Thyroid gland (tissue), 4 donors: ENCODE measurements at regions not wholly inside any gene's neighbourhood (a gene's known extent, or its start where the extent isn't known, plus 50 kb on each side); places are given as distances from the start of the nearest gene placed in this dataset.

Source experiments
- DNase-seq, 2 donors: peaks; one replicate each; pipeline ENCODE4 v3.0.0-alpha.2; 2019
- H3K27ac ChIP-seq, 3 donors: fragments of 200-600 bp; sonication (generic); 1 replicate in 2 of 3; 2 replicates in 1 of 3; pipeline ENCODE4 v1.5.1; 2016 to 2019; ENCODE audit warnings: mild to moderate bottlenecking in 1 of 3, moderate library complexity in 1 of 3
- H3K27me3 ChIP-seq: fragments of 200-600 bp; sonication (generic); one replicate; pipeline ENCODE4 v1.5.1; 2019
- H3K36me3 ChIP-seq, 2 donors: fragments of 200-600 bp; sonication (generic); one replicate each; pipeline ENCODE4 v1.5.1; 2016 to 2019
- H3K4me1 ChIP-seq, 2 donors: fragments of 200-600 bp; sonication (generic); one replicate each; pipeline ENCODE4 v1.5.1; 2017 to 2019
- H3K4me3 ChIP-seq, 3 donors: fragments of 200-600 bp; sonication (generic); replicated peaks in 1 of 3; 1 replicate in 2 of 3; 2 replicates in 1 of 3; pipeline ENCODE4 v1.5.1; 2016; ENCODE audit warnings: mild to moderate bottlenecking in 1 of 3
- H3K9me3 ChIP-seq: fragments of 200-600 bp; sonication (generic); one replicate; pipeline ENCODE4 v1.5.1; 2017
- CTCF ChIP-seq, 6 experiments: fragments of 200-600 bp in 3 of 6; fragments of 450-650 bp in 3 of 6; sonication (generic) in 3 of 6; IDR thresholded peaks; one replicate each; pipeline ENCODE4 v1.5.1; 2016 to 2019; ENCODE audit warnings: antibody characterized with exemption in 6 of 6, mild to moderate bottlenecking in 2 of 6, inconsistent platforms in 1 of 6, moderate library complexity in 1 of 6
- POLR2A ChIP-seq, 2 donors: fragments of 450-650 bp; IDR thresholded peaks; one replicate each; pipeline ENCODE4 v1.6.1; 2017; ENCODE audit warnings: antibody characterized with exemption in 2 of 2, mild to moderate bottlenecking in 2 of 2, moderate library complexity in 1 of 2
- WGBS, 2 donors: methylation state at CpG; one replicate each; pipeline ENCODE4 v1.1.5; 2017; 5-methylcytosine and 5-hydroxymethylcytosine counted together
- intact Hi-C: fragments of 100-400 bp; cut with DNase I; formaldehyde crosslinking; loops from one replicate; pipeline ENCODE4 v1.15.1; 2023

GRCh38 chr10:65618126-65618525 lies 1307.7 kb upstream of the LRRTM3 start:
- Histone ChIP-seq H3K9me3 (no peaks in the 10 kb centered on the region), H3K4me3 (no peak overlapping the region), H3K4me1 (no peaks in the 10 kb centered on the region), H3K27me3 (no peaks in the 10 kb centered on the region), H3K36me3 (no peaks in the 10 kb centered on the region), H3K27ac (no peak overlapping the region)
- TF ChIP-seq POLR2A (IDR thresholded peaks at IDR 0.05) (no peak), CTCF (IDR thresholded peaks at IDR 0.05) (no peak)
- WGBS, 2 donors: 58 to 64% methylated on average over 1 of the region's 1 CpG
- intact Hi-C loops: no loop called here
- DNase-seq: no peak

GRCh38 chr10:65620404-65621048 lies 1305.3 kb upstream of the LRRTM3 start:
- no peak overlapping the region for H3K4me3 ChIP-seq
- TF ChIP-seq CTCF (IDR thresholded peaks at IDR 0.05): no peak
- 96 to 97% methylated on average over 5 of the region's 5 CpGs for WGBS, 2 donors
- no peaks in the 10 kb centered on the region for H3K9me3 ChIP-seq
- no peaks in the 10 kb centered on the region for H3K27me3 ChIP-seq
- DNase-seq: no peak
- H3K36me3 ChIP-seq: no peaks in the 10 kb centered on the region
- intact Hi-C loops: no loop called here
- no peak overlapping the region for H3K27ac ChIP-seq
- H3K4me1 ChIP-seq: no peaks in the 10 kb centered on the region

GRCh38 chr10:65622608-65623007 lies 1303.2 kb upstream of the LRRTM3 start:
- Histone ChIP-seq H3K27ac (no peak overlapping the region), H3K27me3 (no peaks in the 10 kb centered on the region), H3K36me3 (no peaks in the 10 kb centered on the region), H3K4me3 (no peak overlapping the region), H3K9me3 (no peaks in the 10 kb centered on the region), H3K4me1 (no peaks in the 10 kb centered on the region)
- 86 to 91% methylated on average over 2 of the region's 2 CpGs for WGBS, 2 donors
- intact Hi-C loops: no loop called here
- TF ChIP-seq POLR2A (IDR thresholded peaks at IDR 0.05) (no peak), CTCF (IDR thresholded peaks at IDR 0.05) (no peak)
- no peak for DNase-seq

GRCh38 chr10:65628493-65629139 lies 1297.2 kb upstream of the LRRTM3 start:
- H3K4me1 ChIP-seq: no peaks in the 10 kb centered on the region
- TF ChIP-seq POLR2A (IDR thresholded peaks at IDR 0.05) (no peak), CTCF (IDR thresholded peaks at IDR 0.05) (no peak)
- no peaks in the 10 kb centered on the region for H3K36me3 ChIP-seq
- no peaks in the 10 kb centered on the region for H3K27me3 ChIP-seq
- intact Hi-C loops: no loop called here
- WGBS, 2 donors: 84 to 88% methylated on average over 6 of the region's 6 CpGs
- H3K4me3 ChIP-seq: no peak overlapping the region
- no peaks in the 10 kb centered on the region for H3K9me3 ChIP-seq
- no peak overlapping the region for H3K27ac ChIP-seq
- DNase-seq: no peak

GRCh38 chr10:65660006-65660405 lies 1265.8 kb upstream of the LRRTM3 start:
- intact Hi-C loops: no loop called here
- Histone ChIP-seq H3K4me3 (no peak overlapping the region), H3K36me3 (no peaks in the 10 kb centered on the region), H3K27ac (no peak overlapping the region), H3K27me3 (no peaks in the 10 kb centered on the region), H3K9me3 (no peaks in the 10 kb centered on the region), H3K4me1 (no peaks in the 10 kb centered on the region)
- WGBS, 2 donors: 22 to 32% methylated on average over 1 of the region's 1 CpG
- no peak for TF ChIP-seq CTCF (IDR thresholded peaks at IDR 0.05)
- no peak for TF ChIP-seq POLR2A (IDR thresholded peaks at IDR 0.05)
- no peak for DNase-seq
